ENCODE measurements at regions not wholly inside any gene's neighbourhood (a gene's known extent, or its start where the extent isn't known, plus 50 kb on each side); places are given as distances from the start of the nearest gene placed in this dataset.

- TF ChIP-seq CTCF (IDR thresholded peaks at IDR 0.05) = no peak
- no peak for TF ChIP-seq POLR2A (IDR thresholded peaks at IDR 0.05)
Measured at GRCh38 chr13:91172160-91172559, 175.3 kb upstream of the MIR17HG start.

Measured in esophagus squamous epithelium (tissue), 4 donors.